ENCODE measurements at regions not wholly inside any gene's neighbourhood (a gene's known extent, or its start where the extent isn't known, plus 50 kb on each side); places are given as distances from the start of the nearest gene placed in this dataset.

DNA sequence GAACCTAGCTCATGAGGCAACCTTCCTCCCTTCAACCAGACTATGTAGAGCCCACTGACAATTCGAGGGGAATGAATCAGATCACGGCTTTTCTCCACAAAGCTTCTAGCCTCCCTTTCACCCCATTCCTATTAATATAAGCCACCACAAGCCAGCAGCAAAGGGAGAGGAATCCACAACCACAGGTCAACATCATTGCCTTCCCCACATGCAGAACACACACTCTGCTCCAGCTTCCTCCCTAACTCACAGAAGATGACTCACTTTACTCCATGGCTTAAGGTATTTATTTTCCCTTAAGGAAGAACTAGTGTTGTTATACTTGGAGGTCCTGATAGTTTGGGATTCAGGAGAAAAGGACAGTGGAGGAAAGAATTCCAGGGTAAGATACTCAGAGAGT, 272.2 kb downstream of the C1D start:
- FAIRE-seq = no peak

DNA sequence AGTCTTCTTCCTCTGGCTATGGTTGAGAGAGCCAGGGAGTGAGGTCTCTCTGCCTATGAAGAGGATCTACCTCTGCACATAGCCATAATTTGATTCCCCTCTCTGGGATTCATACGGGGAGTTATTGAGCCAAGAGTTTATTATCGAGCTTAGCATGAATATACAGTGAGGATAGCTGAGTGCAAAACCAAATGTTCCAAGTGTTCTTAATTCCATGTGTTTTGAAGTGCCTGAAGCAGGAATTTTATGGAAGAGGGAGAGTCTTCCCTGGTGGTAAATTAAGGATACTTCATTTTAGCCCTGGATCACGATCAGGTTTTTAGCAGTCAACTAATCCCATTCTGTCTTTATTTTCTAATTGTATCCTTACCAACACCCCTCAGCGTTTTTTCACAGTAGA, 270.6 kb downstream of the C1D start:
- no peak for FAIRE-seq

DNA sequence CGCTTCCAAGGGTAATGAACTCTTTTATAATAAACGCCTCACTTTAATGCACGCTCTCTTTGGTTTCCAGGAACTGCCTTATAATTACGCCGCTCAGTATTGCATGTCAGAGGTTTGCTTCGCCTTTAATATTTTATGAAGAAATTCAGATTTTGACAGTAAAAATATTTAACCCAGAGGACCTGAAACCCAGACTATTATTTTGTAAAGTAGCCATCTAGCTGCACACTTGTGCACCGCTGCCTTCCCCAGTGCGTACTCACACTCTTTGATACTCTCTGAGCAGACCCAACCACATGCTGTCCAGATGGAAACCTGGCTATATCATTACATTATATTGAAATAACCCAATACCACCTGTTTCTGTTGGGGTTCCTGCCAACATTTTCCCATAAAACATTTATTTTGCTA, 270.1 kb downstream of the C1D start:
- FAIRE-seq = no peak

DNA sequence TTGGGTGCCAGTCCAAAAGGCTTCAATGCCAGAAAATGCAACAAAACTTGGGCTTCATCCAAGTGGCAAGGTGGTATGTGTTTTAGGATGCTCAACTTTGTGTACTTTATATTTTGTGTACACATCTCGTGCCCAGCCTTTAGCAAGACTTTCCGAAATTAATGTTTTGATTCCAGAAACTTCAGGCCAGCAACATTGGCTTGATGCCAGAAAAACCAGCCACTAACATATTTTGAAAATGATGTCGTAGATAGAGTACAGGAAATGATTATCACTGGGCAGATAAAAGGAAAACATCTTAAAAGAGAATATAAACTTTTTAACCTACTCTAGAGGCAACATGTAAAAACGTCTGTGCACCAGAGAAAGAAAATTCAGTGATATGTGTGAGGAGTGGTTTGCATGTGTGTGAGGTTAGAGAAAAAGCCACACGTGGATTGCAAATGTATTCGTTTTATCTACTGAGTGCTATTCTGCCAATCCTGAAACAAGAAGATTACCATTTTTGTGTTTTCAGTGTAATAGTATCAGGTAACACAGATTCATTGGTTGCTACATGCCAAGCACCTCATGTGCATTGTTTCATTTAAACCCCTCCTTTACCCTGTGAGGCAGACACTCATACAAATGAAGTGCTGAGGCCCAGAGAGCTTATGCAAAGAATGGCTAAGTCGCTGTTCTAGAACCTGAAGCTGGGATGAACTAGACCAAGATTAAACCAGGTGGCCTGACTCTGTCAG, 264.8 kb downstream of the C1D start:
- no peak for FAIRE-seq

DNA sequence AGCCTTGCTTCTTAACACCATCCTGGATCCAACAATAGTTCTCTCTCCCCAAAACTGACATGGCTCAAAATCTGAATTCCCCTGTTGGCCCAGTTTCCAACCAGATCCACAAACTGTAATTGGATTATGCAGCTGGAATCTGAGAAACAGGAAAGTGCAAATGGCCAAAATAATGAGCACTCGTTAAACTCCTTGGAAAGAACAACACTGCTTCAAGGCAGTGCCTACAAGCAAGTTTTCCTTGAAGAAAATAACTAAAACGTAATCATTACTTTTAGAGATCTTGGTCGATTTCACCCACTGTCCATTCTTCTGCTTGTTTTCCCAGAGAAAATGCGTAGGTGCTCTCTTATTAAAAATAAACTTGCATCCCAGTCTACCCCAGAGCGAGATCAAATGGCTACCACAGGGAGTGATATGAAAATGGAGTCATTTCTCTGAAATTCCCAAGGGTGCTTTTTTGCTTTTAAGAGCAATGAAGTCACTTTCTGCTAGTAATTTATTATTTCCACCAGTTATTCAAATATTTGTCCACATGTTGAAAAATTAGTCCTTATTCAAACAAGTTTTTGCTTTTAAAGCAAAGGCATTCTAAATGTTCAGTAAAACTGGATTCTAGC, 264.2 kb downstream of the C1D start:
- FAIRE-seq = no peak

DNA sequence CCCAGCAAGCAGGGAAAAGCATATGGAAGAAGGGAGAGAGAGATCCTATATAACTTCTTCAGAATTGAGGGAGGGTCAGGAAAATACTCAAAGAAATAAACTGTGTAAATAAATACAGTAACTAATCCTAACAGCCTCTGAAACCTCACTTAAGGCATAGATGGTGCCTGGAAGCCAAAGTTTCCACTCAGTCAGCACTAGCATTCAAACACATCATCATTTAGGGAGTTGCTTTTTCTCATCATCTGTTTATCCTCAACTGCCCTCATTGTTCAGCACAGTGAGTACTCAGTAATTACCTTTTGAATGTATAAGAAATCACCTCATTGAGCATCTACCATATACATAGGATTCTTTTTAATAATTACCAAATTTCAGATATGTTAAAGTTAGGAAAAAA, 262.9 kb downstream of the C1D start:
- FAIRE-seq = no peak

DNA sequence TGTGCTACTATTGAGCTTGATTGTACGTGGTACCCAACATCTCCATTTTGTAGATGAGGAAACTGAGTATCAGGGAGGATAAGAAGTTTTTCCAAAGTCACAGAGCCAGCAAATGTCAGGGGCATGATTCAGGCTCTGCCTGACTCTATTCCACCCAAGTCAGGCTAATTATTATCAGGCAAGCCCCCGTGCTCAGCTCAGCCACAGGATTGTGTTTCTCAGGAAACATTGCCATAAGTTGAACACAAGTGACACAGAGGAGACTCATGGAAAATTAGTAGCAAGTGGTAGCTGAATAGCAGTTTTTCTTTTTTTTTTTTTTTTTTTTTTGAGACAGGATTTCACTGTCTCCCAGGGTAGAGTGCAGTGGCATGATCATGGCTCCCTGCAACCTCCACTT, 260.5 kb downstream of the C1D start:
- no peak for FAIRE-seq

DNA sequence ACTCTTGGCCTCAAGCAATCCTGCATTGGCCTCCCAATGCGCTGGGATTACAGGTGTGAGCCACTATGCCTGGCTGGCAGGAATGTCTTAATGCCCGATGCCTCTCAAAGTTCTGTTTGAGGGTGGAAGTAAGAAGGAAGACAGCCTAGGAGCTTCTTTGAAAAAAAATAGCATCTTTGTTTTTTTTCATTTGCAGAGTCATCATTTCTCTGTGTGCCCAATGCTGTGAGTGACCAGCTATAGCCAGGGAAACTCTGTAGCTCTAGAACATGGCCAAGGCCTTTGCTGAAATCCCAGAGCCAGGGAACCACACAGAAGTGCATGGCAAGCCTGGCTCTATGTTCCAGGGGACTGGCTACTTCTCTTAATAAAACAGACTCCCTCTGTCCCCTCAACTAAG, 260.0 kb downstream of the C1D start:
- no peak for FAIRE-seq

DNA sequence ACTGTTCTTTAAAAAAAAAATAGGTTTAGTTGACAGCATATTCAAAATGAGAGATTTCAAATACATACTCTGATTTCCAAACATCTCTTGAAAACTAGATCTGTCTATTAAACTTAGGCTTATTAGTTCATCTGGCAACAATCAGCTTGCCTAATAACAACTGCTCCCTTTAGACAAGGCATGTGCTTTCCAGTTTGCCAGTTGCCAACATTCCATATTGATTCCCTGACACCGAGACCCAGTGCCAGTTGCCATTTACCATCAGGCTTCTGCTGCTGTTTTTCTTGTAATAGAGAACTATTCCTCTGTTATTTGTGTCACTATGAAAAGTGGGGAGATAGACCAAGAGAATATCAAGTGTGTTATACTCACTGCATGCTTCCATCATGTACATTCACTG, 256.0 kb downstream of the C1D start:
- FAIRE-seq = no peak

DNA sequence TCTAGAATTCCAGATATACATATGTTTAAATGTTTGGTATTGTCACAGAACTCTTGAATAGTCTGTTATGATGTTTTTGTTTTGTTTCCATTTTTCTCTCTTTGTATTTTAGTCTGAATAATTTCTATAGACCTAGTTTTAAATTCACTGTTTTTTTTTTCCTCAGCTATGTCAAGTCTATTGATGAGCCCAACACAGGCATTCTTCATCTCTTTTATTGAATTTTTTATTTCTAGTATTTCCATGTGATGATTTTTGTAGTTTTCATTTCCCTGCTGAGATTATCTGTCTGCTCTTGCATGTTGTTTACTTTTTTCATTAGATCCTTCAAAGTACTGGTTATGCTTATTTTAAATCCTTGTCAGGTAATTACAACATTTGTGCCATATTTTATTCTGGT, 254.7 kb downstream of the C1D start:
- no peak for FAIRE-seq

DNA sequence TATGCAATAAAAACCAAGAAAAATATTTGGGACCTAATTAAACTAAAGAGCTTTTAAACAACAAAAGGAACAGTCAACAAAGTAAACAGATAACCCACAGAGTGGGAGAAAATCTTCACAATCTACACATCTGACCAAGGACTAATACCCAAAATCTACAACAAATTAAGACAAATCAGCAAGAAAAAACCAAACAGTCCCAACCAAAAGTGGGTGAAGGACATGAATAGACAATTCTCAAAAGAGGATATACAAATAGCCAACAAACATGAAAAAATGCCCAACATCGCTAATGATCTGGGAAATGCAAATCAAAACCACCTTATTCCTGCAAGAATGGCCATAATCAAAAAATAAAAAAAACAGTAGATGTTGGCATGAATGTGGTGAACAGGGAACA, 250.1 kb downstream of the C1D start:
- no peak for FAIRE-seq

DNA sequence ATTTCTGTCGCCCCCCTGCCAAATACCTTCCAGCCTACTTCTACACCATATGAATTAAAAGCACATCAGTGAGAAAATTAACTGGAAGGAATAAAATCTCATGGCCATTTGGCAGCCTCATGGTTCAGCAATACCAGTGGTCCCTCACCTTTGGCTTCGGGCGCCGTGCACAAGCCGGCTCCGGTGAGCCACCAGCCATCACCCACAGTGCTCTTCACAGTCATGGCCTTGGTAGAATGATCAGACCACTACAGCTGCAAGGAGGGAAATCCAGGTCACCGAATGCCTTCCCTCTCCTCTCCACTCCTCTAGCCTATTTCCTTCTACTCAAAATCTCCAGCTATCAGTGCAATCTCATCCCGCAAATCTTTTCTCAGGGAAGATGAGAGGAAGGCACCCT, 239.1 kb downstream of the C1D start:
- FAIRE-seq = no peak

DNA sequence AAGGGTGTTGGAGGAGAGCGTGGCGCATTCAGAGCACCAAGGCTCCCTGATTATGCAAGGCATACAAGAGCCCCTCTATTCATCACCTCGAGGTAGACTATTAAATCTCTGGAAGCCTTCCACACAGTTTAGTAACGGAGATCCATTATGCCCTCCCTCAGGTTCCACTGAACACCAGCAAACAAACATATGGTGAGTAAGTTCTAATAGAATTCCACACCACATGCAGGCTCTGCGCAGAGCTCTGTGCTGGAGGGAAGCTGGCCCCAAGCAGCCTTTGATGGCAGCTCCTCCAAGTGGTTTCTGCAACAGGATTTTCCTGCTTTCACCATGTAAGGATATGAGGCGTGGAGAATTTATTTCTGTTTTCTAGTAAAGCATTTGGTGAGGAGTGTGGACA, 238.6 kb downstream of the C1D start:
- no peak for FAIRE-seq

DNA sequence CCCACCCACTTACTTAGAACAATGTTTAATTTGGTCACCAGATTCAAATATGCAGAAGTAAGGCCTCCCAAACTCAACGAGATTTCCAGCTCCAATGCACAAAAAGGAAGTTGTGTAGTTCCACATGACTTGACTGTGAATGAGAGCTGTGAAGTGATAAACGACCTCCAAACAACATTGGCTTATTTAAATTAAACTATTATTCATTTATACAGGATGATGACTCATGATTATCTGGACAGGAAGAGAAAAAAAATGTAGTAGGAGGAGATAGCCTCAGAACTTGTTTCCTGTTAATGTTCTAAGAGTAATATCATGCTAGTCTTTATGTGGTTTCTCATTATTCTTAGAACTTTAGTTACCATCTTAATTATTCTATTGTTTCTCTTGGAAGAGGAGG, 237.3 kb downstream of the C1D start:
- FAIRE-seq = no peak

DNA sequence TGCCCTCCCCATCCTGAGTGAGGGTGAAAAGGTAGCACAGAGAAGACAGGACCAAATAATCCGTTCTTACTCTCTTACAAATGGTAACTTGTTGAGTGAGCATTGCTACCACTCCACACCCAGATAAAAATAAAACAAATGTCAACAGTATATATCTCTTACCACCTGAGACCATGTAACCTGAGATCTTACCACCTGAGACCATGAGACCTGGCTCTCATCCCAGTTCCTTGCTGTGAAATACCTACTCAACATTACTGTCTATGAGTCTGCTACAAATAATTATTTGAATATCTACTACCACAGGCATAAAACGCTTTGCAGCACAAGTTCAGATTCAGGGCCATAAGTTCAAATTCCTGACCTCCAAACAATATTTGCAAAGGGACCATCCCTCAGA, 234.7 kb downstream of the C1D start:
- no peak for FAIRE-seq

DNA sequence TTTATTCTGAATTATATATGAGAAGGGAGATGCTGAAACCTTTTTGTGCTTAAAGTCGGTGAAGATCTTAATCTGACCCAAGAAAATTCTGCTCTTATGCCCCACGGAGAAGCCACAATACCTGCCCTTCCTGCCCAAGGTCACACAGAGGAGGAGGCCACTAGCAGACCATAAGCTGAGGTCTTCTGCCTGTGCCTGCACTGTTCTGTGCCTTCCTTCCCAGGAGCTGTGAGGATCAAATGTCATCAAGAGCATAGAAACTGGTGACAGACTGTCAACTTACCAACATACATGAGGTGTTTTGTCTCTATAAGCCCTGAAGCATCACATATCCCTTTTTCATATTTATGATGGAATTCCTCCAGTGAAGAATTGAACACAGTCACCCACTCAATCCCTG, 233.3 kb downstream of the C1D start:
- no peak for FAIRE-seq

DNA sequence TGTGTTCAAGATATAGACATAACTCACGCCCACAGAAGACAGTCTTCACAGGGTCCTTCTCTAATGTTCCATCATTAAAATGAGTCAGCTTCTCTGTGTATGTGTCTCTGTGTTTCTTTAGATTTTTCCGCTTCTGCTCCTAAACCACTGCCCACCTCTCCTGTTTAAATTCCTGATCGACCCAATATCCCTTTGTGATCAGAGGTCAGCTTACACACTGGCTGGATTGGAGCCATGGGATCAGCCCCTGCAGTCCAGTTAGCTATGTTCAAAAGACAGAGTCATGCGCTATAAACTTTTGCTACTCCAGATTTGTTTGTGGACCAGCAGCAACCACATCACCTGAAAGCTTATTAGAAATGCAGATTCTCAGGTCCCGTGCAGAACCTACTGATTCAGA, 229.2 kb downstream of the C1D start:
- no peak for FAIRE-seq

DNA sequence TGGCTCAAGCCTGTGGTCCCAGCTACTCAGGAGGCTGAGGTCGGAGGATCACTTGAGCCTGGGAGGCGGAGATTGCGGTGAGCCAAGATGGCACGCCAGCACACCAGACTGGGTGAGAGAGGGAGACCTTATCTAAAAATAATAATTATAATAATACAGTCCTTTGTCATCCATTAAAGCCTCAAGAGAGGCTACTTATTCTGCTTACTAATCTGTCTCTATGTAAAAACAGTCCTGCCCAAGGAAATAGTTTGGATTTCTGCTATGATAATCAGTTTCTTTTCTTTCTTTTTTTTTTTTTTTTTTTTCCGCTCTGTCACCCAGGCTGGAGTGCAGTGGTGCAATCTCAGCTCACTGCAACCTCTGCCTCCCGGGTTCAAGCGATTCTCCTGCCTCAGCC, 228.3 kb downstream of the C1D start:
- FAIRE-seq = no peak

DNA sequence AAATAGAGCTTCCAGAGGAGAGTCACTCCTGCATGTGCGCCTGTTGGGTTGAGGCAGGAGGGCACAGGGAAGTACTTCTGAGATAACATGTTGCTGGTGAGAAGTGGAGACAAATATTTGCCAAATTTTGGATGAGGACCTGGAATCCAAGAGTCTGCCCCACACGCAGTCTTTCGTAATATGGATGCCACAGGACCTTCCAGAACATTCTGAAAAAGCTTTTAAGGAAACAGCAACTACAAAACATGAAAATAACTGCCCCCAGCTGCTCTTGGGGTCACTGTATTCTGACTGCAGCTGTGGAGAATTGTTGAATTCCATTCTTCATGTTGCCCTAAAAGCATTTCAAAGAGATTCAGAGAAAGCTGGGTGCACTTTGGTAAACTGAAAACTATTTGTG, 227.5 kb downstream of the C1D start:
- no peak for FAIRE-seq

DNA sequence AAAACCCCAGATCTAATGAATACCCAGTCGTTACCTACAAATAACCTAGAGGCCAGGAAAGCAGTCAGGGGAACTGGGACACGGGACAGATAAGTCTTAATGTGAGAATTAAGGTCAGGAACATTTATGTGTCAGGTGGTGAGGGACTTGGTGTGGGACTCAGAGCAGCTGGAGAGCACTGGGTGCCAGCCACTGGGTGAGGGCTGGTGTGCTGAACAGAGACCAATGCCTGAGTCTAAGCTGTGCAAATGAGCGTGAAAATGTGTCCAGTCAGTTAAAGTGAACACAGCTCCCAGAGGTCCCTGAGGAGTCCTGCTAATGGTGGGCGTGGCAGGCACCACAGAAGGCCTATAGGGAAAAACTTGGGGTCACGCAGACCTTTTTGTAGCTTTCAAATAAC, 225.9 kb downstream of the C1D start:
- no peak for FAIRE-seq

DNA sequence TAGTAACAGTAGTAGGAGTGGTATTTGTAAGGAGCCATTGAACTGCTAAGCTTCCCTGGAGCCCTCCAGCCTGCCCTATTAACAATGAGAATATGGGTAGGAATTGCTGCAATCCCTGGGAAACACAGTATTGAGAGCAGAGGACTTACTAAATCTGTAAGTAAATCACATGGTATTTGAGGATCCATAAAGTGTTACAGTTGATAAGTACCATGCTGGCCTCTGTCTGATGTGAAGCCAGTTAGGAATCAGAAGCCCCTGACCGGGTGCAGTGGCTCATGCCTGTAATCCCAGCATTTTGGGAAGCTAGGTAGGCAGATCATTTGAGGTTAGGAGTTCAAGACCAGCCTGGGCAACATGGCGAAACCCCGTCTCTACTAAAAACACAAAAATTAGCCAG, 224.6 kb downstream of the C1D start:
- no peak for FAIRE-seq

DNA sequence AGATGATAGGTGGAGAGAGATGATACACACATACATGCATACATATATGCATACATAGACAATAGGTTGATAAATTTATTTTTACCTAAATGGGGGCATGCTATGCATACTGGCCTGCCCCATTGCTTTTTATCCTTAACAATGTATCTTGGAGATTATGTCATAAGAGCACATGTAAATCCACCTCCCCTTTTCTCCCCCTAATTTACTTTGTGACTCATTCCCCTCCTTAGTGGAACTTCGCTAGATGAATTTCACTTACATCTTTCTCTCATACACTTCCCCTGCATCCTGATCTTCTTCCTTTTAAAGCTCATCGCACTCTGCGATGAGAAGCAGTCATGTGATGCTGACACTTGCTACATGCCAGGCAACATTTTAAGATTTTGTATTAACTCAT, 223.6 kb downstream of the C1D start:
- FAIRE-seq = no peak

DNA sequence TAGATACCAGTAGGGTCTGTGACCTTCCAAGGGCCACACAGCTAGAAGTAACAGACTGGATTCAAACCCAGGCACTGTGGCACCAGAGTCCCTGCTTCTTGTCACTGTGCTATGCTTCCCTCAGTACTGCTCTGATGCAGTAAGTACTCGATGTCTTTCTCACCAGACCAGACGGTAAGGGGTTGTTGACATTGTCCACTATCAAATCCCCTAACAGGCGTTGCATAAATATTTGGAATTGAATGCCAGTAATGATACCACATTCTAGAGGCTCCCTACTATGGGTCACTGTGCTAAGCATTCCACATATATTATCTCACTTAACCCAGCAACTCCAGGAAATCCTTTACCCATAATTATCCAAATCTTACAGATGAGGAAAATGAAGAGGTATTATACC, 223.1 kb downstream of the C1D start:
- FAIRE-seq = no peak

DNA sequence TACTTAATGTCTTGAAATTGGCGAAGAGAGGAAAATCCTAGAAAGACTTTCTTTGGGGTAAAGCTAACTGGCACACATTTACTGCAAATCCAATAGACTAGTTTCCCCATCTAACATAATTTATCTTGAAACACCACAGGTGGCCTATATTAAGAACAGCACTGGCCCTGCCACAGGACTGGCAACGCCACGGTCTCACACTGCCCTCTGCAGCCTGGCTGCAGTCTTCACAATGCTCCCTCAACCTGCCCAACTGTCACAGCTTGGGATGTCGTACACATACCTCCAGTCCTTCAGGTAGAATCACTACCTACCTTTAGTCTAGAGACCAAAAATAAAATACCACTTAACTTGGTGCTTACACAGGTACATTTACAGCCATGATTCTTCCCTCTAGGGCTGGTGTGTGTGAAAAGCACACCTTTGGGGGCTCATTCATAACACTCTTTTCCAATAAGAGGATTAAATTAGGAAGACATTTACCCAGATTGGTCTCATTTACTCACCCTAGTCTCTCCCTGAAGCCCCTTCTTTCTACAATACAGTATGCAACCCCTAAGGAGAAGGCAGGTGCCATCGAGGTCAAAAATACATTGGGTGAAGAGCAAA, 222.2 kb downstream of the C1D start:
- no peak for FAIRE-seq

DNA sequence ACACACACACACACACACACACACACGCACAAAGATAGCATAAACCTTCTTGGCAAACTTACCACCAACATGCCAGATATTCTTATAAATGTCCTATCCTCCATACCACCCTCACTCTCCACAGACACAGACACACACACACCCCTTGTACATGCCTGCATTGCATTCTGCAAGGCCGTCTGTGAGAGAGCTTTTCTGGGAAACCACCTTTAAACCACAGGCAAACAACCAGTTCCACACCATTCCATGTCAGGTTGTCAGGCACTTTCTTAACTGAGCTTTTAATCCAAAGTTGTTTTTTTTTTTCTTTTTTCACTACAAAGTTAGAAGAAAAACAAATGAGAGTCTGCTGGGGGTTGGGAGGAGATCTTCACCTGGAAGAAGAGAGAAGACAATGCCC, 221.1 kb downstream of the C1D start:
- no peak for FAIRE-seq
